ENCODE measurements at regions not wholly inside any gene's neighbourhood (a gene's known extent, or its start where the extent isn't known, plus 50 kb on each side); places are given as distances from the start of the nearest gene placed in this dataset.

DNA sequence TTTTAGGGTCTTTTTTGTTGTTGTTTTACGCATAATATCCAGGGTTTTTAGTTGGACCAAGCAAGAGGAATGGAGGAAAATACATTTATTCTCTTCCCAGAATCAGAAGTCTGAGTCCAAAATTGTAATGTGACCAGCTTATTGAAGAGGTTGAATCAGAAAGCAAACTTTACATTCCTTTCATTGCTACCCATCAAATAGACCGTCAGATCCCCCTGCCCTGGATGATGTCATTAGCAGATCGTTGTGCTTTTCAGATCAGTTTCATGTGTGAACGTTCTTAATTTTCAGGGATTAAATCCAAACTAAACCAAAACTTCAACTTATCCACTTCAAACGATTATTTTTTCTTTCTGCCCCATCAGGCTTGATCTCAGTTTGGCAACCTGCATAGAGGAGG lies 85.7 kb upstream of the NGF start:
- TF ChIP-seq, protein P1, sequence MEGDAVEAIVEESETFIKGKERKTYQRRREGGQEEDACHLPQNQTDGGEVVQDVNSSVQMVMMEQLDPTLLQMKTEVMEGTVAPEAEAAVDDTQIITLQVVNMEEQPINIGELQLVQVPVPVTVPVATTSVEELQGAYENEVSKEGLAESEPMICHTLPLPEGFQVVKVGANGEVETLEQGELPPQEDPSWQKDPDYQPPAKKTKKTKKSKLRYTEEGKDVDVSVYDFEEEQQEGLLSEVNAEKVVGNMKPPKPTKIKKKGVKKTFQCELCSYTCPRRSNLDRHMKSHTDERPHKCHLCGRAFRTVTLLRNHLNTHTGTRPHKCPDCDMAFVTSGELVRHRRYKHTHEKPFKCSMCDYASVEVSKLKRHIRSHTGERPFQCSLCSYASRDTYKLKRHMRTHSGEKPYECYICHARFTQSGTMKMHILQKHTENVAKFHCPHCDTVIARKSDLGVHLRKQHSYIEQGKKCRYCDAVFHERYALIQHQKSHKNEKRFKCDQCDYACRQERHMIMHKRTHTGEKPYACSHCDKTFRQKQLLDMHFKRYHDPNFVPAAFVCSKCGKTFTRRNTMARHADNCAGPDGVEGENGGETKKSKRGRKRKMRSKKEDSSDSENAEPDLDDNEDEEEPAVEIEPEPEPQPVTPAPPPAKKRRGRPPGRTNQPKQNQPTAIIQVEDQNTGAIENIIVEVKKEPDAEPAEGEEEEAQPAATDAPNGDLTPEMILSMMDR (IDR thresholded peaks at IDR 0.05 in 4 of 5, conservative IDR thresholded peaks at IDR 0.05 in 1 of 5) = no peak
- TF ChIP-seq POLR2A (IDR thresholded peaks at IDR 0.05) = no peak

All from gastrocnemius medialis (tissue), 4 donors.